GM12873 (cell line): ENCODE measurements at regions not wholly inside any gene's neighbourhood (a gene's known extent, or its start where the extent isn't known, plus 50 kb on each side); places are given as distances from the start of the nearest gene placed in this dataset.

ENCODE experiments used
- CTCF ChIP-seq: IDR thresholded peaks from 2 replicates; pipeline ENCODE4 v1.5.1; 2012; ENCODE audit warnings: low read depth, mild to moderate bottlenecking, moderate library complexity, low read length, control low read depth; ENCODE audit not compliant: insufficient read depth; ENCODE audit errors: missing control alignments

- TF ChIP-seq CTCF = no peak
Observed at GRCh38 chr6:164861967-164862366, 447.4 kb downstream of the C6orf118 start.

GRCh38 chr6:164859816-164860215 lies 449.6 kb downstream of the C6orf118 start:
- TF ChIP-seq CTCF = no peak

GRCh38 chr6:164856138-164856537 lies 453.3 kb downstream of the C6orf118 start:
- TF ChIP-seq CTCF = no peak

GRCh38 chr6:164855281-164855680 lies 454.1 kb downstream of the C6orf118 start:
- TF ChIP-seq CTCF = no peak

- no peak for TF ChIP-seq CTCF
Observed at GRCh38 chr6:164854526-164854925, 454.9 kb downstream of the C6orf118 start.

- no peak for TF ChIP-seq CTCF
Observed at GRCh38 chr6:164845773-164846172, 463.6 kb downstream of the C6orf118 start.

- no peak for TF ChIP-seq CTCF
Observed at GRCh38 chr6:164842085-164842484, 467.3 kb downstream of the C6orf118 start.
